SK-N-SH (cell line): ENCODE measurements at regions not wholly inside any gene's neighbourhood (a gene's known extent, or its start where the extent isn't known, plus 50 kb on each side); places are given as distances from the start of the nearest gene placed in this dataset.
"Not testable (repeated sequence)": the region's sequence is repeated elsewhere in the genome, so short reads cannot be mapped to it uniquely, and the experiment has no call there.

Experiments
- CTCF ChIA-PET: fragments of 300-600, 350-600 bp; formaldehyde crosslinking; extraction: SDS; loops from one replicate; lab custom pipeline; 2021; lab: Yijun Ruan, JAX
- POLR2A ChIA-PET: fragments of 350-600 bp; sonication (Branson Sonifier 250); formaldehyde crosslinking; extraction: SDS; loops from one replicate; lab custom pipeline; 2020; ENCODE audit warnings: antibody characterized with exemption, inconsistent platforms; lab: Yijun Ruan, JAX
- DNase-seq: peaks from one replicate; pipeline ENCODE4 v3.0.0; 2012
- H2AFZ ChIP-seq: fragments of 200-600 bp; sonication (generic); 2 replicates; pipeline ENCODE4 v1.8.1; 2016; ENCODE audit warnings: antibody characterized with exemption, mild to moderate bottlenecking, low read depth
- H3F3A ChIP-seq: fragments of 200-600 bp; sonication (generic); replicated peaks from 2 replicates; pipeline ENCODE3; 2016; ENCODE audit warnings: antibody characterized with exemption, mild to moderate bottlenecking; ENCODE audit not compliant: insufficient read depth
- H3K27ac ChIP-seq, 2 experiments: fragments of 200-500 bp in 1 of 2; fragments of 200-600 bp in 1 of 2; sonication (Bioruptor generic) in 1 of 2; sonication (generic), shearing (Covaris generic) in 1 of 2; 2 replicates each; pipeline versions ENCODE4 v1.5.1 to v1.6.1; 2014 to 2016; ENCODE audit warnings: low read depth in 2 of 2, inconsistent platforms in 1 of 2, low read length in 1 of 2, mild to moderate bottlenecking in 1 of 2, mixed read lengths in 1 of 2
- H3K27me3 ChIP-seq: fragments of 200-600 bp; sonication (generic), shearing (Covaris generic); 2 replicates; pipeline ENCODE4 v1.6.1; 2016; ENCODE audit warnings: mixed run types; ENCODE audit not compliant: insufficient read depth
- H3K36me3 ChIP-seq, 2 experiments: fragments of 200-500 bp in 1 of 2; fragments of 200-600 bp in 1 of 2; sonication (Bioruptor generic) in 1 of 2; sonication (generic) in 1 of 2; replicated peaks in 1 of 2; 2 replicates each; pipeline versions ENCODE3 to v1.5.1; 2014 to 2016; ENCODE audit warnings: low read length in 1 of 2, mild to moderate bottlenecking in 1 of 2; ENCODE audit not compliant: insufficient read depth in 2 of 2, control insufficient read depth in 1 of 2
- H3K4me1 ChIP-seq, 2 experiments: fragments of 200-500 bp in 1 of 2; fragments of 200-600 bp in 1 of 2; sonication (Bioruptor generic) in 1 of 2; sonication (generic), shearing (Covaris generic) in 1 of 2; 2 replicates each; pipeline versions ENCODE4 v1.5.1 to v1.6.1; 2014 to 2016; ENCODE audit warnings: low read depth in 1 of 2, low read length in 1 of 2, mixed run types in 1 of 2; ENCODE audit not compliant: insufficient read depth in 2 of 2, control insufficient read depth in 1 of 2
- H3K4me2 ChIP-seq: fragments of 200-600 bp; sonication (generic), shearing (Covaris generic); 2 replicates; pipeline ENCODE4 v1.6.1; 2017; ENCODE audit warnings: mixed run types
- H3K4me3 ChIP-seq, 2 experiments: fragments of 200-500 bp in 1 of 2; fragments of 200-600 bp in 1 of 2; sonication (Bioruptor generic) in 1 of 2; sonication (generic), shearing (Covaris generic) in 1 of 2; 2 replicates each; pipeline versions ENCODE4 v1.5.1 to v1.8.1; 2014 to 2016; ENCODE audit warnings: low read depth in 2 of 2, inconsistent platforms in 1 of 2, low read length in 1 of 2, mild to moderate bottlenecking in 1 of 2, mixed read lengths in 1 of 2, moderate library complexity in 1 of 2
- H3K79me2 ChIP-seq: fragments of 200-600 bp; sonication (generic); 2 replicates; pipeline ENCODE4 v1.8.1; 2017; ENCODE audit warnings: mild to moderate bottlenecking; ENCODE audit not compliant: insufficient read depth
- H3K9ac ChIP-seq: fragments of 200-600 bp; sonication (generic); 2 replicates; pipeline ENCODE4 v1.6.1; 2017; ENCODE audit warnings: mixed run types
- H3K9me2 ChIP-seq: fragments of 200-600 bp; sonication (generic); 2 replicates; pipeline ENCODE4 v1.6.1; 2017; ENCODE audit warnings: mixed run types
- H3K9me3 ChIP-seq: fragments of 200-600 bp; sonication (generic); 2 replicates; pipeline ENCODE4 v1.6.1; 2017; ENCODE audit warnings: mixed run types, mild to moderate bottlenecking, moderate library complexity
- H4K20me1 ChIP-seq: fragments of 200-600 bp; sonication (generic); 2 replicates; pipeline ENCODE4 v1.6.1; 2017; ENCODE audit warnings: mild to moderate bottlenecking, mixed run types; ENCODE audit not compliant: insufficient read depth
- CHD2 ChIP-seq: fragments of 150-350 bp; IDR thresholded peaks from 2 replicates; pipeline ENCODE4 v1.6.1; 2018; ENCODE audit warnings: low read length; ENCODE audit not compliant: partially characterized antibody
- ELF1 ChIP-seq: IDR thresholded peaks from 2 replicates; pipeline ENCODE4 v1.4.0; 2012
- EZH2phosphoT487 ChIP-seq: fragments of 200-600 bp; sonication (generic); IDR thresholded peaks from 2 replicates; pipeline ENCODE4 v1.6.1; 2017; ENCODE audit warnings: low read depth, mixed run types, mild to moderate bottlenecking, antibody characterized with exemption, moderate library complexity, borderline replicate concordance
- FOSL2 ChIP-seq: IDR thresholded peaks from 2 replicates; pipeline ENCODE4 v1.4.0; 2012; ENCODE audit warnings: low read depth, mild to moderate bottlenecking, moderate library complexity, borderline replicate concordance
- FOXJ3 ChIP-seq: sonication (generic); formaldehyde crosslinking; IDR thresholded peaks from 2 replicates; pipeline ENCODE4 v1.5.1; 2020; ENCODE audit warnings: mild to moderate bottlenecking, missing genetic modification reagents
- GABPA ChIP-seq: IDR thresholded peaks from 2 replicates; pipeline ENCODE4 v1.4.0; 2012; ENCODE audit warnings: low read depth, mild to moderate bottlenecking
- GATA2 ChIP-seq: sonication (generic); formaldehyde crosslinking; IDR thresholded peaks from 2 replicates; pipeline ENCODE4 v1.5.0; 2020; ENCODE audit warnings: mild to moderate bottlenecking, missing genetic modification reagents
- MEF2A ChIP-seq: IDR thresholded peaks from 2 replicates; pipeline ENCODE4 v1.4.0; 2012; ENCODE audit warnings: low read depth, borderline replicate concordance
- MXI1 ChIP-seq: IDR thresholded peaks from 2 replicates; pipeline ENCODE4 v1.6.1; 2012; ENCODE audit warnings: mild to moderate bottlenecking, low read depth, low read length, improper control_type of control experiment
- NFIC ChIP-seq: IDR thresholded peaks from 2 replicates; pipeline ENCODE4 v1.4.0; 2012; ENCODE audit warnings: borderline replicate concordance
- NRF1 ChIP-seq: IDR thresholded peaks from 2 replicates; pipeline ENCODE4 v1.6.1; 2012; ENCODE audit warnings: low read depth, mild to moderate bottlenecking, low read length
- RAD21 ChIP-seq: IDR thresholded peaks from 2 replicates; pipeline ENCODE4 v1.6.1; 2012; ENCODE audit warnings: mild to moderate bottlenecking, low read length
- RCOR1 ChIP-seq: fragments of 150-350 bp; IDR thresholded peaks from 2 replicates; pipeline ENCODE4 v1.6.1; 2017; ENCODE audit warnings: antibody characterized with exemption, low read length
- REST ChIP-seq: IDR thresholded peaks from 2 replicates; pipeline ENCODE4 v1.6.1; 2012; ENCODE audit warnings: mild to moderate bottlenecking, low read depth, low read length, moderate library complexity
- RFX5 ChIP-seq: IDR thresholded peaks from 2 replicates; pipeline ENCODE4 v1.6.1; 2012; ENCODE audit warnings: mild to moderate bottlenecking, improper control_type of control experiment, low read length
- SMC3 ChIP-seq: IDR thresholded peaks from 2 replicates; pipeline ENCODE4 v1.6.1; 2012; ENCODE audit warnings: low read depth, low read length, improper control_type of control experiment
- TAF1 ChIP-seq: IDR thresholded peaks from 2 replicates; pipeline ENCODE4 v1.6.1; 2012; ENCODE audit warnings: low read depth, mild to moderate bottlenecking, low read length, moderate library complexity, borderline replicate concordance
- TEAD4 ChIP-seq: IDR thresholded peaks from 2 replicates; pipeline ENCODE4 v1.4.0; 2012; ENCODE audit warnings: mild to moderate bottlenecking, borderline replicate concordance; ENCODE audit not compliant: insufficient read depth
- USF2 ChIP-seq: fragments of 150-350 bp; IDR thresholded peaks from 2 replicates; pipeline ENCODE4 v1.6.1; 2017; ENCODE audit warnings: antibody characterized with exemption, low read length, low read depth, borderline replicate concordance
- WGBS: methylation state at CpG from one replicate; pipeline ENCODE4 v1.1.6; 2017; ENCODE audit warnings: low lambda C conversion rate; 5-methylcytosine and 5-hydroxymethylcytosine counted together
- TF ChIP-seq, protein P1 (sequence below): IDR thresholded peaks from 2 replicates; pipeline ENCODE4; 2012

DNA sequence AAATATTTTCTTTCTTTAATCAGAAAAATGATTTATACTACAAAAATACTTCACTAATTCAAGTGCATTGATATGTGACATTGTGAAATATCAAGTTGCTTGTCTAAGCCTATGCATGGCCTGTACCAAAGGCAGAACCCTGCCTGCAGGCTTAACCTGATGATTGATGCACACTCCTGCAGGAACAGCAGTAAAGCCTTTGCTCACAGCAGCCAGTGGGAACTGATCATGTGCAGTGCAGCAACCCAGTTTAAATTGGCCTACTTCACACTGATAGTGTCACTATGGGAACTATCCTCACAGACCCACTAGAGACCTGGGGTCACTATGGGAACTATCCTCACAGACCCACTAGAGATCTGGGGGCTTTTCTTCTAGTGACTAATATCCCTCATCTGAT is 603.8 kb downstream of the RAPGEF2 start:
- Histone ChIP-seq H3K27me3 (no peaks in the 10 kb centered on the region), H3K79me2 (no peaks in the 10 kb centered on the region), H3K36me3 (no peaks in the 10 kb centered on the region), H4K20me1 (no peaks in the 10 kb centered on the region), H3K9ac (no peak overlapping the region), H3K27ac (no peak overlapping the region; a peak in 1 of 4 replicates), H3F3A (no peaks in the 10 kb centered on the region), H3K9me2 (no peaks in the 10 kb centered on the region), H3K4me3 (no peak overlapping the region), H2AFZ (no peak overlapping the region), H3K9me3 (no peaks in the 10 kb centered on the region), H3K4me2 (no peak overlapping the region)
- ChIA-PET POLR2A (no interaction called here), CTCF (no interaction called here)
- DNase-seq, result no peak
- TF ChIP-seq MXI1, result no peak
- TF ChIP-seq NRF1, result no peak
- TF ChIP-seq RFX5, result no peak
- TF ChIP-seq EZH2phosphoT487, result no peak
- no peak for TF ChIP-seq RAD21
- TF ChIP-seq USF2, result no peak
- TF ChIP-seq MEF2A, result no peak
- TF ChIP-seq GATA2, result no peak
- no peak for TF ChIP-seq FOXJ3 (CRISPR knock-in tag)
- TF ChIP-seq, protein P1, sequence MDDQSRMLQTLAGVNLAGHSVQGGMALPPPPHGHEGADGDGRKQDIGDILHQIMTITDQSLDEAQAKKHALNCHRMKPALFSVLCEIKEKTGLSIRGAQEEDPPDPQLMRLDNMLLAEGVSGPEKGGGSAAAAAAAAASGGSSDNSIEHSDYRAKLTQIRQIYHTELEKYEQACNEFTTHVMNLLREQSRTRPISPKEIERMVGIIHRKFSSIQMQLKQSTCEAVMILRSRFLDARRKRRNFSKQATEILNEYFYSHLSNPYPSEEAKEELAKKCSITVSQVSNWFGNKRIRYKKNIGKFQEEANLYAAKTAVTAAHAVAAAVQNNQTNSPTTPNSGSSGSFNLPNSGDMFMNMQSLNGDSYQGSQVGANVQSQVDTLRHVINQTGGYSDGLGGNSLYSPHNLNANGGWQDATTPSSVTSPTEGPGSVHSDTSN, result no peak
- TF ChIP-seq, all 33 proteins: peak for 0
- peaks cover 0 to 2% of the 10 kb centered on the region in 2 experiments; a peak in 2 of 4 replicates for H3K4me1 ChIP-seq

- H3K9me3 ChIP-seq, H3F3A ChIP-seq, H3K79me2 ChIP-seq, POLR2A ChIA-PET, H2AFZ ChIP-seq, CTCF ChIA-PET, H4K20me1 ChIP-seq, H3K36me3 ChIP-seq, H3K27me3 ChIP-seq, H3K4me3 ChIP-seq, H3K9ac ChIP-seq, H3K4me1 ChIP-seq, H3K4me2 ChIP-seq, H3K9me2 ChIP-seq, DNase-seq, H3K27ac ChIP-seq: not testable (repeated sequence)
- WGBS, result 74% methylated on average over 15 of the region's 25 CpGs
These were observed 612.3 kb downstream of the RAPGEF2 start for GRCh38 chr4:159715180-159715579.

GRCh38 chr4:159719531-159719930 is 616.7 kb downstream of the RAPGEF2 start:
- H3K9me3 ChIP-seq, result no peaks in the 10 kb centered on the region
- H3K9ac ChIP-seq, result no peak overlapping the region
- no peaks in the 10 kb centered on the region for H3K9me2 ChIP-seq
- no peak overlapping the region for H3K4me3 ChIP-seq
- no peak for DNase-seq
- H3K36me3 ChIP-seq, result no peaks in the 10 kb centered on the region
- ChIA-PET CTCF (interaction anchor here (0.9 kb wide), 1 partner anchor 15 kb away, joined by 3 read pairs; no protein-coding TSS in a partner anchor), POLR2A (no interaction called here)
- H3K4me2 ChIP-seq, result no peak overlapping the region
- peaks cover 0 to 5% of the 10 kb centered on the region in 2 experiments; a peak in 1 of 4 replicates for H3K4me1 ChIP-seq
- no peaks in the 10 kb centered on the region for H3K27me3 ChIP-seq
- H4K20me1 ChIP-seq, result no peaks in the 10 kb centered on the region
- H3K27ac ChIP-seq, result no peak overlapping the region
- H3F3A ChIP-seq, result no peaks in the 10 kb centered on the region
- H2AFZ ChIP-seq, result no peak overlapping the region
- H3K79me2 ChIP-seq, result no peaks in the 10 kb centered on the region
- no peak for TF ChIP-seq SMC3
- no peak for TF ChIP-seq CHD2
- TF ChIP-seq TAF1, result no peak
- no peak for TF ChIP-seq GABPA
- no peak for TF ChIP-seq FOXJ3 (CRISPR knock-in tag)
- no peak for TF ChIP-seq ELF1
- no peak for TF ChIP-seq MEF2A
- no peak for TF ChIP-seq NFIC
- no peak for TF ChIP-seq TEAD4
- no peak for TF ChIP-seq FOSL2
- no peak for TF ChIP-seq REST
- TF ChIP-seq RCOR1, result no peak
